NB4 (cell line): ENCODE measurements at regions not wholly inside any gene's neighbourhood (a gene's known extent, or its start where the extent isn't known, plus 50 kb on each side); places are given as distances from the start of the nearest gene placed in this dataset.

Experiments used
- DNase-seq: peaks from one replicate; pipeline ENCODE4 v3.0.0; 2010; ENCODE audit warnings: low read depth
- H3K4me3 ChIP-seq: one replicate; pipeline ENCODE4 v1.5.1; 2011; ENCODE audit warnings: mild to moderate bottlenecking, low read depth, low read length, moderate library complexity
- CTCF ChIP-seq: IDR thresholded peaks from one replicate; pipeline ENCODE4 v1.5.1; 2012; ENCODE audit warnings: low read depth, low read length
- MYC ChIP-seq: IDR thresholded peaks from 2 replicates; pipeline ENCODE4 v1.6.1; 2011; ENCODE audit warnings: low read depth, low read length
- POLR2A ChIP-seq: IDR thresholded peaks from 2 replicates; pipeline ENCODE4 v1.6.1; 2011; ENCODE audit warnings: mild to moderate bottlenecking; ENCODE audit not compliant: insufficient read length; ENCODE audit errors: extremely low read depth
- TF ChIP-seq, protein P1 (sequence below): IDR thresholded peaks from 2 replicates; pipeline ENCODE4 v1.6.1; 2011; ENCODE audit warnings: low read depth, low read length

DNA sequence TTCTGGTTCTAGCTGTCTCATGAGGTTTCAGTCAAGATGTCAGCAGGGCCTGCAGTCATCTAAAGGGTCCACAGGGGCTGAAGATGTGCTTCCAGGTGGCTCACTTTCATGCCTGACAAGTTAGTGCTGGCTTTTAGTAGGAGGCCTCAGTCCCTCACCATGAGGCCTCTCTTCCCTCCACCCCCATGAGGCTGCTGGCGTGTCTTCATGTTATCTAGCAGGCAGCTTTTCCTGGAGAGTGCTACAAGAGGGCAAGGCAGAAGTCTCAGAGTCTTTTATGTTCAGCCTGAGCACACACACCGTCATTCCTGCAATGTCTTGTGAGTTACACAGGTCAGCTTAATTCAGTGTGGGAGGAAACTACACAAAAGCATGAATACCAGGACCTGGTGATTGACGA is 769.9 kb downstream of the HDGFL1 start:
- no peak overlapping the region for H3K4me3 ChIP-seq
- no peak for DNase-seq
- TF ChIP-seq MYC = no peak
- TF ChIP-seq POLR2A = no peak
- no peak for TF ChIP-seq CTCF
- TF ChIP-seq, protein P1, sequence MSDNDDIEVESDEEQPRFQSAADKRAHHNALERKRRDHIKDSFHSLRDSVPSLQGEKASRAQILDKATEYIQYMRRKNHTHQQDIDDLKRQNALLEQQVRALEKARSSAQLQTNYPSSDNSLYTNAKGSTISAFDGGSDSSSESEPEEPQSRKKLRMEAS = no peak

GRCh38 chr6:23340271-23340670 is 770.9 kb downstream of the HDGFL1 start:
- TF ChIP-seq, protein P1 = no peak
- no peak for TF ChIP-seq MYC
- TF ChIP-seq POLR2A = no peak
- TF ChIP-seq CTCF = no peak
- no peak overlapping the region for H3K4me3 ChIP-seq
- no peak for DNase-seq

- no peak for DNase-seq
- TF ChIP-seq, protein P1 = no peak
- no peak for TF ChIP-seq CTCF
- TF ChIP-seq POLR2A = no peak
- TF ChIP-seq MYC = no peak
- H3K4me3 ChIP-seq = no peak overlapping the region
These were observed 774.4 kb downstream of the HDGFL1 start for GRCh38 chr6:23343610-23344306.

DNA sequence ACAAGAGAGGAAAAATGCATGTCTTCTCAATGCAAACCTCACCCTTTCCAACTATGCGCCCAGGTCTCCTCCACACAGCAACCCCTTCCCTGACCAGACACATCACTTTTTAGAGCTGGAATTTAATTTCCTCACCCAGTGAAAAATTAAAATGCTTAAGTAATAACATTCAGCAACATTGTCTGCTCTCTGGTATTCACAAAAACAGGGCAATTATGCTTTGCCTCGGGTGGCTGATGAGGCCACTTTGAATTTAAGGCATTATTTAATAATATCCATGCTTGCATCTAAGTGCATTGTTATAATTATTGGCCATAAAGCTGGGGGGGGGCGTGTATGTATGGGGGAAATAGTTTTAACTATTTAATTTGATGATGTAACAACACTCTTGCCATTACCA is 777.8 kb upstream of the NRSN1 start:
- DNase-seq = no peak
- no peak overlapping the region for H3K4me3 ChIP-seq
- TF ChIP-seq MYC (no peak), CTCF (no peak), POLR2A (no peak)
- TF ChIP-seq, protein P1 = no peak

GRCh38 chr6:23349521-23350147 is 776.4 kb upstream of the NRSN1 start:
- no peak for TF ChIP-seq POLR2A
- no peak for TF ChIP-seq CTCF
- TF ChIP-seq, protein P1 = no peak
- TF ChIP-seq MYC = no peak
- no peak overlapping the region for H3K4me3 ChIP-seq
- DNase-seq = no peak
